ENCODE measurements at regions not wholly inside any gene's neighbourhood (a gene's known extent, or its start where the extent isn't known, plus 50 kb on each side); places are given as distances from the start of the nearest gene placed in this dataset.

- no peak overlapping the region for H3K4me2 ChIP-seq (ENCODE audit: low read depth, low read length)
- H3K27me3 ChIP-seq (ENCODE audit: control insufficient read depth in 1 of 2, insufficient read depth in 2 of 2, low read length in 2 of 2): no peaks in the 10 kb centered on the region; a peak in 1 of 5 replicates
- no peak overlapping the region for H3K27ac ChIP-seq (ENCODE audit: extremely low read length, insufficient read depth, low read length)
- ChIA-PET CTCF (ENCODE audit: low intra/inter-chr PET ratio, low total read pairs) (no interaction called here), POLR2A (no interaction called here)
- intact Hi-C loops (cut with micrococcal nuclease; ENCODE audit: unreplicated experiment) (no loop called here), in situ Hi-C loops (cut with HindIII; ENCODE audit: extremely low pct_ligation_motif_present, low pct_unique_long_range_greater_than_20kb) (no loop called here)
- H3K4me1 ChIP-seq (ENCODE audit: insufficient read depth, low read length): no peaks in the 10 kb centered on the region
- H3K36me3 ChIP-seq (replicated peaks in 1 of 2; ENCODE audit: control insufficient read depth in 1 of 2, insufficient read depth in 2 of 2, low read length in 2 of 2): no peaks in the 10 kb centered on the region
- FAIRE-seq (no peak), DNase-seq (ENCODE audit: low spot score) (no peak), ATAC-seq (no peak)
- H3K4me3 ChIP-seq (replicated peaks in 1 of 3; ENCODE audit: insufficient read depth in 1 of 3, low read depth in 2 of 3, low read length in 3 of 3): no peak overlapping the region
- WGBS (ENCODE audit: low lambda C conversion rate): 26% methylated on average over 3 of the region's 3 CpGs
- H3K79me2 ChIP-seq (ENCODE audit: insufficient read depth, low read length): no peaks in the 10 kb centered on the region
- no TSS peak for BruUV-seq (replicated peaks)
- no peaks in the 10 kb centered on the region for H3K9me3 ChIP-seq (ENCODE audit: low read length)
- no peak overlapping the region for H3K9ac ChIP-seq (ENCODE audit: insufficient read depth, low read depth, low read length)
- H4K20me1 ChIP-seq (ENCODE audit: insufficient read depth, low read length): no peaks in the 10 kb centered on the region
- H2AFZ ChIP-seq (ENCODE audit: low read length): no peak overlapping the region
- TF ChIP-seq BORCS8-MEF2B (CRISPR knock-in tag; IDR thresholded peaks at IDR 0.05): no peak
- no peak for TF ChIP-seq REXO4 (CRISPR knock-in tag; IDR thresholded peaks at IDR 0.05; ENCODE audit: borderline replicate concordance)
- no peak for TF ChIP-seq BRF2 (CRISPR knock-in tag; IDR thresholded peaks at IDR 0.05)
- no peak for TF ChIP-seq ZKSCAN5 (CRISPR knock-in tag; IDR thresholded peaks at IDR 0.05)
- TF ChIP-seq ZBTB20 (CRISPR knock-in tag; IDR thresholded peaks at IDR 0.05; ENCODE audit: borderline replicate concordance, low read depth): no peak
- TF ChIP-seq IRF2 (CRISPR knock-in tag; IDR thresholded peaks at IDR 0.05): peak; percentile 33; the same call in 1 of the 2 replicates
- TF ChIP-seq ZNF143 (CRISPR knock-in tag; IDR thresholded peaks at IDR 0.05): peak; percentile 26; the same call in 1 of the 2 replicates
- TF ChIP-seq ZNF781 (CRISPR knock-in tag; IDR thresholded peaks at IDR 0.05; ENCODE audit: borderline replicate concordance, not compliant biosample characterization): no peak
- TF ChIP-seq PLRG1 (conservative IDR thresholded peaks at IDR 0.05): no peak
- TF ChIP-seq MEIS2 (CRISPR knock-in tag; IDR thresholded peaks at IDR 0.05): no peak
- no peak for TF ChIP-seq MED1 (CRISPR knock-in tag; IDR thresholded peaks at IDR 0.05)
- TF ChIP-seq FOSL2 (CRISPR knock-in tag; IDR thresholded peaks at IDR 0.05): peak; percentile 39; the same call in 1 of the 2 replicates
- no peak for TF ChIP-seq DNMT1 (CRISPR knock-in tag; IDR thresholded peaks at IDR 0.05)
- TF ChIP-seq RARA (CRISPR knock-in tag; IDR thresholded peaks at IDR 0.05): peak; percentile 32; the same call in 1 of the 2 replicates
- TF ChIP-seq ZNF124 (CRISPR knock-in tag; IDR thresholded peaks at IDR 0.05): no peak
- TF ChIP-seq SP2 (CRISPR knock-in tag; IDR thresholded peaks at IDR 0.05): no peak
Measured at GRCh38 chr2:21438949-21439348, 315.2 kb downstream of the TDRD15 start.

All from HepG2 (cell line).